SK-N-SH (cell line): ENCODE measurements at regions not wholly inside any gene's neighbourhood (a gene's known extent, or its start where the extent isn't known, plus 50 kb on each side); places are given as distances from the start of the nearest gene placed in this dataset.

Source experiments
- CTCF ChIA-PET: fragments of 300-600, 350-600 bp; formaldehyde crosslinking; extraction: SDS; loops from one replicate; lab custom pipeline; 2021; lab: Yijun Ruan, JAX
- POLR2A ChIA-PET: fragments of 350-600 bp; sonication (Branson Sonifier 250); formaldehyde crosslinking; extraction: SDS; loops from one replicate; lab custom pipeline; 2020; ENCODE audit warnings: antibody characterized with exemption, inconsistent platforms; lab: Yijun Ruan, JAX
- DNase-seq: peaks from one replicate; pipeline ENCODE4 v3.0.0; 2012
- H2AFZ ChIP-seq: fragments of 200-600 bp; sonication (generic); 2 replicates; pipeline ENCODE4 v1.8.1; 2016; ENCODE audit warnings: antibody characterized with exemption, mild to moderate bottlenecking, low read depth
- H3F3A ChIP-seq: fragments of 200-600 bp; sonication (generic); replicated peaks from 2 replicates; pipeline ENCODE3; 2016; ENCODE audit warnings: antibody characterized with exemption, mild to moderate bottlenecking; ENCODE audit not compliant: insufficient read depth
- H3K27ac ChIP-seq, 2 experiments: fragments of 200-500 bp in 1 of 2; fragments of 200-600 bp in 1 of 2; sonication (Bioruptor generic) in 1 of 2; sonication (generic), shearing (Covaris generic) in 1 of 2; 2 replicates each; pipeline versions ENCODE4 v1.5.1 to v1.6.1; 2014 to 2016; ENCODE audit warnings: low read depth in 2 of 2, inconsistent platforms in 1 of 2, low read length in 1 of 2, mild to moderate bottlenecking in 1 of 2, mixed read lengths in 1 of 2
- H3K27me3 ChIP-seq: fragments of 200-600 bp; sonication (generic), shearing (Covaris generic); 2 replicates; pipeline ENCODE4 v1.6.1; 2016; ENCODE audit warnings: mixed run types; ENCODE audit not compliant: insufficient read depth
- H3K36me3 ChIP-seq, 2 experiments: fragments of 200-500 bp in 1 of 2; fragments of 200-600 bp in 1 of 2; sonication (Bioruptor generic) in 1 of 2; sonication (generic) in 1 of 2; replicated peaks in 1 of 2; 2 replicates each; pipeline versions ENCODE3 to v1.5.1; 2014 to 2016; ENCODE audit warnings: low read length in 1 of 2, mild to moderate bottlenecking in 1 of 2; ENCODE audit not compliant: insufficient read depth in 2 of 2, control insufficient read depth in 1 of 2
- H3K4me1 ChIP-seq, 2 experiments: fragments of 200-500 bp in 1 of 2; fragments of 200-600 bp in 1 of 2; sonication (Bioruptor generic) in 1 of 2; sonication (generic), shearing (Covaris generic) in 1 of 2; 2 replicates each; pipeline versions ENCODE4 v1.5.1 to v1.6.1; 2014 to 2016; ENCODE audit warnings: low read depth in 1 of 2, low read length in 1 of 2, mixed run types in 1 of 2; ENCODE audit not compliant: insufficient read depth in 2 of 2, control insufficient read depth in 1 of 2
- H3K4me2 ChIP-seq: fragments of 200-600 bp; sonication (generic), shearing (Covaris generic); 2 replicates; pipeline ENCODE4 v1.6.1; 2017; ENCODE audit warnings: mixed run types
- H3K4me3 ChIP-seq, 2 experiments: fragments of 200-500 bp in 1 of 2; fragments of 200-600 bp in 1 of 2; sonication (Bioruptor generic) in 1 of 2; sonication (generic), shearing (Covaris generic) in 1 of 2; 2 replicates each; pipeline versions ENCODE4 v1.5.1 to v1.8.1; 2014 to 2016; ENCODE audit warnings: low read depth in 2 of 2, inconsistent platforms in 1 of 2, low read length in 1 of 2, mild to moderate bottlenecking in 1 of 2, mixed read lengths in 1 of 2, moderate library complexity in 1 of 2
- H3K79me2 ChIP-seq: fragments of 200-600 bp; sonication (generic); 2 replicates; pipeline ENCODE4 v1.8.1; 2017; ENCODE audit warnings: mild to moderate bottlenecking; ENCODE audit not compliant: insufficient read depth
- H3K9ac ChIP-seq: fragments of 200-600 bp; sonication (generic); 2 replicates; pipeline ENCODE4 v1.6.1; 2017; ENCODE audit warnings: mixed run types
- H3K9me2 ChIP-seq: fragments of 200-600 bp; sonication (generic); 2 replicates; pipeline ENCODE4 v1.6.1; 2017; ENCODE audit warnings: mixed run types
- H3K9me3 ChIP-seq: fragments of 200-600 bp; sonication (generic); 2 replicates; pipeline ENCODE4 v1.6.1; 2017; ENCODE audit warnings: mixed run types, mild to moderate bottlenecking, moderate library complexity
- H4K20me1 ChIP-seq: fragments of 200-600 bp; sonication (generic); 2 replicates; pipeline ENCODE4 v1.6.1; 2017; ENCODE audit warnings: mild to moderate bottlenecking, mixed run types; ENCODE audit not compliant: insufficient read depth
- EP300 ChIP-seq, 2 experiments: IDR thresholded peaks; 2 replicates each; pipeline versions ENCODE4 v1.4.0 to v1.6.1; 2012; ENCODE audit warnings: borderline replicate concordance in 1 of 2, low read depth in 1 of 2, low read length in 1 of 2
- EZH2phosphoT487 ChIP-seq: fragments of 200-600 bp; sonication (generic); IDR thresholded peaks from 2 replicates; pipeline ENCODE4 v1.6.1; 2017; ENCODE audit warnings: low read depth, mixed run types, mild to moderate bottlenecking, antibody characterized with exemption, moderate library complexity, borderline replicate concordance
- FOSL2 ChIP-seq: IDR thresholded peaks from 2 replicates; pipeline ENCODE4 v1.4.0; 2012; ENCODE audit warnings: low read depth, mild to moderate bottlenecking, moderate library complexity, borderline replicate concordance
- FOXJ3 ChIP-seq: sonication (generic); formaldehyde crosslinking; IDR thresholded peaks from 2 replicates; pipeline ENCODE4 v1.5.1; 2020; ENCODE audit warnings: mild to moderate bottlenecking, missing genetic modification reagents
- GABPA ChIP-seq: IDR thresholded peaks from 2 replicates; pipeline ENCODE4 v1.4.0; 2012; ENCODE audit warnings: low read depth, mild to moderate bottlenecking
- GATA2 ChIP-seq: sonication (generic); formaldehyde crosslinking; IDR thresholded peaks from 2 replicates; pipeline ENCODE4 v1.5.0; 2020; ENCODE audit warnings: mild to moderate bottlenecking, missing genetic modification reagents
- MEF2A ChIP-seq: IDR thresholded peaks from 2 replicates; pipeline ENCODE4 v1.4.0; 2012; ENCODE audit warnings: low read depth, borderline replicate concordance
- NRF1 ChIP-seq: IDR thresholded peaks from 2 replicates; pipeline ENCODE4 v1.6.1; 2012; ENCODE audit warnings: low read depth, mild to moderate bottlenecking, low read length
- POLR2AphosphoS5 ChIP-seq: IDR thresholded peaks from 2 replicates; pipeline ENCODE4 v1.6.1; 2012; ENCODE audit warnings: low read depth, low read length
- RAD21 ChIP-seq: IDR thresholded peaks from 2 replicates; pipeline ENCODE4 v1.6.1; 2012; ENCODE audit warnings: mild to moderate bottlenecking, low read length
- RCOR1 ChIP-seq: fragments of 150-350 bp; IDR thresholded peaks from 2 replicates; pipeline ENCODE4 v1.6.1; 2017; ENCODE audit warnings: antibody characterized with exemption, low read length
- RFX5 ChIP-seq: IDR thresholded peaks from 2 replicates; pipeline ENCODE4 v1.6.1; 2012; ENCODE audit warnings: mild to moderate bottlenecking, improper control_type of control experiment, low read length
- SIN3A ChIP-seq: IDR thresholded peaks from 2 replicates; pipeline ENCODE4 v1.6.1; 2012; ENCODE audit warnings: low read depth, mild to moderate bottlenecking, low read length, moderate library complexity, borderline replicate concordance
- SMC3 ChIP-seq: IDR thresholded peaks from 2 replicates; pipeline ENCODE4 v1.6.1; 2012; ENCODE audit warnings: low read depth, low read length, improper control_type of control experiment
- TCF12 ChIP-seq: IDR thresholded peaks from 2 replicates; pipeline ENCODE4 v1.4.0; 2012
- YY1 ChIP-seq: IDR thresholded peaks from 2 replicates; pipeline ENCODE4 v1.4.0; 2012; ENCODE audit warnings: low read depth, mild to moderate bottlenecking
- WGBS: methylation state at CpG from one replicate; pipeline ENCODE4 v1.1.6; 2017; ENCODE audit warnings: low lambda C conversion rate; 5-methylcytosine and 5-hydroxymethylcytosine counted together
- TF ChIP-seq, protein P1 (sequence below): IDR thresholded peaks from 2 replicates; pipeline ENCODE4 v1.4.0; 2012; ENCODE audit warnings: low read depth, borderline replicate concordance
- TF ChIP-seq, protein P2 (sequence below): IDR thresholded peaks from 2 replicates; pipeline ENCODE4 v1.4.0; 2012; ENCODE audit warnings: low read depth
- TF ChIP-seq, protein P3 (sequence below): fragments of 150-350 bp; IDR thresholded peaks from 2 replicates; pipeline ENCODE4 v1.6.1; 2017; ENCODE audit warnings: antibody characterized with exemption, low read length, low read depth, borderline replicate concordance
- TF ChIP-seq, protein P4 (sequence below): fragments of 150-350 bp; IDR thresholded peaks from 2 replicates; pipeline ENCODE4 v1.6.1; 2016; ENCODE audit warnings: mild to moderate bottlenecking, low read depth, low read length

DNA sequence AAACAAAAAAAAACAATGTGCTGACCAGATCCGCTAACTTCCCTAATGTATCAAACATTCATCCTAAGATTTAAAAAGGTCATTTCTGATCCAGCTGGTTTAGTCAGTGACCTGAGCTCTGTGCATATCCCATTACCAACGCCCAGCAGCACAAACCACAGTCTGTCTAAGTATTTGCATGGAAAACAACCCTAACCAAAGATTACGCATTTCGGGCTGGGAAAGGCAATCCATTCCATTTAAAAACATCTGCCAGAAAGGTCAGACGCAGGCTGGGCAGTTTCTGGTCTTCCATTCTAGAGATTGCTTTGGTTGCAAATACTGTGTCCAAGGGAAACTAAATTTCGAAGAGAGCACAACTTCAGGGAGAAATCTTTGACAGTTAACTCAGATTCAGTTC, 234.9 kb downstream of the FLRT2 start (continued):
- TF ChIP-seq, protein P1, sequence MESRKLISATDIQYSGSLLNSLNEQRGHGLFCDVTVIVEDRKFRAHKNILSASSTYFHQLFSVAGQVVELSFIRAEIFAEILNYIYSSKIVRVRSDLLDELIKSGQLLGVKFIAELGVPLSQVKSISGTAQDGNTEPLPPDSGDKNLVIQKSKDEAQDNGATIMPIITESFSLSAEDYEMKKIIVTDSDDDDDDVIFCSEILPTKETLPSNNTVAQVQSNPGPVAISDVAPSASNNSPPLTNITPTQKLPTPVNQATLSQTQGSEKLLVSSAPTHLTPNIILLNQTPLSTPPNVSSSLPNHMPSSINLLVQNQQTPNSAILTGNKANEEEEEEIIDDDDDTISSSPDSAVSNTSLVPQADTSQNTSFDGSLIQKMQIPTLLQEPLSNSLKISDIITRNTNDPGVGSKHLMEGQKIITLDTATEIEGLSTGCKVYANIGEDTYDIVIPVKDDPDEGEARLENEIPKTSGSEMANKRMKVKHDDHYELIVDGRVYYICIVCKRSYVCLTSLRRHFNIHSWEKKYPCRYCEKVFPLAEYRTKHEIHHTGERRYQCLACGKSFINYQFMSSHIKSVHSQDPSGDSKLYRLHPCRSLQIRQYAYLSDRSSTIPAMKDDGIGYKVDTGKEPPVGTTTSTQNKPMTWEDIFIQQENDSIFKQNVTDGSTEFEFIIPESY: no peak
- TF ChIP-seq SIN3A (no peak), TCF12 (no peak), GATA2 (CRISPR knock-in tag) (no peak), POLR2AphosphoS5 (no peak), NRF1 (no peak), SMC3 (no peak), RCOR1 (no peak), RFX5 (no peak), EZH2phosphoT487 (no peak)
- TF ChIP-seq, protein P2, sequence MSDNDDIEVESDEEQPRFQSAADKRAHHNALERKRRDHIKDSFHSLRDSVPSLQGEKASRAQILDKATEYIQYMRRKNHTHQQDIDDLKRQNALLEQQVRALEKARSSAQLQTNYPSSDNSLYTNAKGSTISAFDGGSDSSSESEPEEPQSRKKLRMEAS: no peak
- TF ChIP-seq, protein P3, sequence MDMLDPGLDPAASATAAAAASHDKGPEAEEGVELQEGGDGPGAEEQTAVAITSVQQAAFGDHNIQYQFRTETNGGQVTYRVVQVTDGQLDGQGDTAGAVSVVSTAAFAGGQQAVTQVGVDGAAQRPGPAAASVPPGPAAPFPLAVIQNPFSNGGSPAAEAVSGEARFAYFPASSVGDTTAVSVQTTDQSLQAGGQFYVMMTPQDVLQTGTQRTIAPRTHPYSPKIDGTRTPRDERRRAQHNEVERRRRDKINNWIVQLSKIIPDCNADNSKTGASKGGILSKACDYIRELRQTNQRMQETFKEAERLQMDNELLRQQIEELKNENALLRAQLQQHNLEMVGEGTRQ: no peak

DNA sequence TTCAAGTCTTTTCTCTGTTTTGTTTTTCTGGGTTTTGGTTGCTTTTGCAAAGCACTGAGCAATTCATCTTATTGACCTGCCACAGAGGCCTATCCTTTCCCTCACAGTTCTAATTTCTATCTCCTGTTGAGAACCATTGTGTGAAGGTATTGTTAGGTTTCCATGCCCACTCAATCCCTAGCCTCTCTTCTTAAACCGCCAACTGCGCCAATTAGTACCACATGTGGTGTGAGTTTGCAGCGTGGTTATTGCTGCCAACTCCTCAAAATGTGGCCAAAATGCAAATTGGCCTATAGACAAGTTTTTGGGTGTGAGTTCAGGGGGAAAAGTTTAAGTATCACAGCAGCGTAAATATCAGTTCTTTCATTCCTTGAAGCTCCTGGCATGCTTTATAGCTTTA, 232.6 kb downstream of the FLRT2 start:
- no peak overlapping the region for H3K9ac ChIP-seq
- no peak overlapping the region for H3K4me3 ChIP-seq
- no peak for TF ChIP-seq GABPA
- TF ChIP-seq FOSL2: no peak
- TF ChIP-seq RAD21: no peak
- no peak for TF ChIP-seq EP300 (IDR thresholded peaks at IDR 0.05; ENCODE audit: borderline replicate concordance in 1 of 2, low read depth in 1 of 2, low read length in 1 of 2)
- no peak for TF ChIP-seq MEF2A
- no peak for TF ChIP-seq FOXJ3 (CRISPR knock-in tag)
- no peak for TF ChIP-seq POLR2AphosphoS5
- TF ChIP-seq, protein P3: no peak
- TF ChIP-seq, protein P4, sequence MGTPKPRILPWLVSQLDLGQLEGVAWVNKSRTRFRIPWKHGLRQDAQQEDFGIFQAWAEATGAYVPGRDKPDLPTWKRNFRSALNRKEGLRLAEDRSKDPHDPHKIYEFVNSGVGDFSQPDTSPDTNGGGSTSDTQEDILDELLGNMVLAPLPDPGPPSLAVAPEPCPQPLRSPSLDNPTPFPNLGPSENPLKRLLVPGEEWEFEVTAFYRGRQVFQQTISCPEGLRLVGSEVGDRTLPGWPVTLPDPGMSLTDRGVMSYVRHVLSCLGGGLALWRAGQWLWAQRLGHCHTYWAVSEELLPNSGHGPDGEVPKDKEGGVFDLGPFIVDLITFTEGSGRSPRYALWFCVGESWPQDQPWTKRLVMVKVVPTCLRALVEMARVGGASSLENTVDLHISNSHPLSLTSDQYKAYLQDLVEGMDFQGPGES: no peak
- TF ChIP-seq NRF1: no peak
- TF ChIP-seq, protein P2: no peak
- TF ChIP-seq, protein P1: no peak
- TF ChIP-seq TCF12: no peak
- no peak for TF ChIP-seq SMC3
- no peak for TF ChIP-seq YY1
- no peak for TF ChIP-seq GATA2 (CRISPR knock-in tag)
- TF ChIP-seq, all 33 proteins: peak for 0
- Histone ChIP-seq H3K36me3 (no peaks in the 10 kb centered on the region), H3K27me3 (no peaks in the 10 kb centered on the region; the same call in 1 of the 2 replicates), H3K4me1 (no peaks in the 10 kb centered on the region), H3F3A (no peaks in the 10 kb centered on the region), H3K9me3 (no peaks in the 10 kb centered on the region), H3K79me2 (no peaks in the 10 kb centered on the region), H3K27ac (no peak overlapping the region), H4K20me1 (no peaks in the 10 kb centered on the region), H3K9me2 (no peaks in the 10 kb centered on the region), H2AFZ (no peak overlapping the region), H3K4me2 (no peak overlapping the region)
- 7% methylated on average over 4 of the region's 4 CpGs for WGBS
- CTCF ChIA-PET: no interaction called here
- DNase-seq: no peak
- POLR2A ChIA-PET: no interaction called here
